Neuronal stem cell (in vitro differentiated cells): ENCODE measurements at regions not wholly inside any gene's neighbourhood (a gene's known extent, or its start where the extent isn't known, plus 50 kb on each side); places are given as distances from the start of the nearest gene placed in this dataset.

Experiments used
- DNase-seq: peaks from one replicate; pipeline ENCODE4 v3.0.0-alpha.2; 2013; ENCODE audit warnings: low spot score
- H2AFZ ChIP-seq: one replicate; pipeline ENCODE4 v1.6.1; 2013; ENCODE audit warnings: mild to moderate bottlenecking, low read length, inconsistent platforms
- H2AK5ac ChIP-seq: 2 replicates; pipeline ENCODE4 v1.6.1; 2013; ENCODE audit warnings: low read depth, mild to moderate bottlenecking, inconsistent platforms, low read length, moderate library complexity, mixed read lengths
- H2BK120ac ChIP-seq: 2 replicates; pipeline ENCODE4 v1.6.1; 2013; ENCODE audit warnings: low read depth, mild to moderate bottlenecking, inconsistent platforms, low read length, moderate library complexity, mixed read lengths
- H2BK12ac ChIP-seq: one replicate; pipeline ENCODE4 v1.6.1; 2013; ENCODE audit warnings: low read length, inconsistent platforms
- H2BK15ac ChIP-seq: 2 replicates; pipeline ENCODE4 v1.6.1; 2013; ENCODE audit warnings: mild to moderate bottlenecking, low read length, inconsistent platforms, mixed read lengths
- H2BK5ac ChIP-seq: one replicate; pipeline ENCODE4 v1.6.1; 2013; ENCODE audit warnings: inconsistent platforms, mild to moderate bottlenecking, low read length, moderate library complexity
- H3K14ac ChIP-seq: one replicate; pipeline ENCODE4 v1.6.1; 2013; ENCODE audit warnings: low read length, inconsistent platforms
- H3K18ac ChIP-seq: 2 replicates; pipeline ENCODE4 v1.6.1; 2013; ENCODE audit warnings: low read length, inconsistent platforms
- H3K23ac ChIP-seq: 2 replicates; pipeline ENCODE4 v1.6.1; 2013; ENCODE audit warnings: low read depth, mild to moderate bottlenecking, mixed read lengths, low read length, inconsistent platforms; ENCODE audit not compliant: poor library complexity
- H3K27ac ChIP-seq: replicated peaks from 3 replicates; pipeline ENCODE4 v1.5.1; 2013; ENCODE audit warnings: low read length, inconsistent platforms
- H3K27me3 ChIP-seq, 3 experiments: 2 replicates each; pipeline ENCODE4 v1.6.1; 2013; ENCODE audit warnings: low read length in 3 of 3, mild to moderate bottlenecking in 2 of 3, inconsistent platforms in 1 of 3, low read depth in 1 of 3, mixed read lengths in 1 of 3, moderate library complexity in 1 of 3; ENCODE audit not compliant: control insufficient read depth in 3 of 3, insufficient read depth in 3 of 3
- H3K36me3 ChIP-seq, 2 donors: replicated peaks in 1 of 2; 2 replicates each; pipeline ENCODE4 v1.6.1; 2013; ENCODE audit warnings: low read length in 2 of 2; ENCODE audit not compliant: control insufficient read depth in 2 of 2, insufficient read depth in 2 of 2
- H3K4ac ChIP-seq: 2 replicates; pipeline ENCODE4 v1.6.1; 2013; ENCODE audit warnings: inconsistent platforms, mild to moderate bottlenecking, low read length, moderate library complexity
- H3K4me1 ChIP-seq, 2 donors: 1 replicate in 1 of 2; 2 replicates in 1 of 2; pipeline ENCODE4 v1.6.1; 2013; ENCODE audit warnings: low read length in 2 of 2, low read depth in 1 of 2; ENCODE audit not compliant: control insufficient read depth in 2 of 2, insufficient read depth in 1 of 2
- H3K4me2 ChIP-seq: one replicate; pipeline ENCODE4 v1.6.1; 2013; ENCODE audit warnings: mild to moderate bottlenecking, low read length, inconsistent platforms; ENCODE audit not compliant: insufficient read depth, poor library complexity, severe bottlenecking
- H3K4me3 ChIP-seq, 2 donors: 2 replicates each; pipeline ENCODE4 v1.5.1; 2013; ENCODE audit warnings: low read length in 2 of 2, mild to moderate bottlenecking in 2 of 2, inconsistent platforms in 1 of 2, moderate library complexity in 1 of 2
- H3K79me1 ChIP-seq: one replicate; pipeline ENCODE4 v1.6.1; 2013; ENCODE audit warnings: low read depth, mild to moderate bottlenecking, inconsistent platforms, low read length, moderate library complexity
- H3K9ac ChIP-seq: one replicate; pipeline ENCODE4 v1.6.1; 2013; ENCODE audit warnings: mild to moderate bottlenecking, low read depth, low read length, inconsistent platforms; ENCODE audit not compliant: poor library complexity
- H3K9me3 ChIP-seq, 2 donors: replicated peaks in 1 of 2; 2 replicates each; pipeline versions ENCODE3 to v1.6.1; 2013; ENCODE audit warnings: low read length in 2 of 2, mild to moderate bottlenecking in 2 of 2, inconsistent platforms in 1 of 2, low read depth in 1 of 2, mixed read lengths in 1 of 2, moderate library complexity in 1 of 2; ENCODE audit not compliant: control insufficient read depth in 2 of 2, insufficient read depth in 1 of 2
- H4K8ac ChIP-seq: one replicate; pipeline ENCODE4 v1.6.1; 2013; ENCODE audit warnings: low read depth, mild to moderate bottlenecking, inconsistent platforms, low read length, moderate library complexity
- H4K91ac ChIP-seq: one replicate; pipeline ENCODE4 v1.6.1; 2013; ENCODE audit warnings: low read length, low read depth, mild to moderate bottlenecking, inconsistent platforms; ENCODE audit not compliant: poor library complexity
- WGBS, 2 donors: extraction: QIAGEN DNeasy Blood & Tissue Kit; methylation state at CpG; one replicate each; pipeline ENCODE4 v1.1.7; 2013; ENCODE audit warnings: missing lambda C conversion rate in 2 of 2, mixed read lengths in 1 of 2; ENCODE audit not compliant: insufficient read length in 2 of 2, insufficient replicate concordance in 1 of 2; ENCODE audit errors: extremely low coverage in 2 of 2; 5-methylcytosine and 5-hydroxymethylcytosine counted together

- no peak overlapping the region for H2AFZ ChIP-seq
- peaks cover 0 to 3% (median 0%) of the 10 kb centered on the region in 3 experiments for H3K27me3 ChIP-seq
Observed at GRCh38 chr3:193943200-193943599, 192.7 kb upstream of the HES1 start.

GRCh38 chr3:193943851-193944517 lies 192.0 kb upstream of the HES1 start:
- H3K27me3 ChIP-seq = peaks cover 0 to 3% (median 0%) of the 10 kb centered on the region in 3 experiments
- H2BK12ac ChIP-seq = no peak overlapping the region
- no peak overlapping the region for H2BK120ac ChIP-seq
- no peak overlapping the region for H3K4me3 ChIP-seq
- peaks cover 28 to 39% of the 10 kb centered on the region in 2 donors for H3K4me1 ChIP-seq
- H3K14ac ChIP-seq = no peak overlapping the region
- H2AK5ac ChIP-seq = no peak overlapping the region
- no peak overlapping the region for H2BK5ac ChIP-seq
- no peak overlapping the region for H4K8ac ChIP-seq
- no peak overlapping the region for H3K27ac ChIP-seq
- no peak overlapping the region for H3K4ac ChIP-seq
- H4K91ac ChIP-seq = no peak overlapping the region
- WGBS, 2 donors = no CpG with 5 or more reads among the region's 18 CpGs
- no peaks in the 10 kb centered on the region for H3K9me3 ChIP-seq
- H3K23ac ChIP-seq = no peak overlapping the region
- H3K9ac ChIP-seq = no peak overlapping the region
- H2BK15ac ChIP-seq = no peak overlapping the region
- H3K36me3 ChIP-seq = no peaks in the 10 kb centered on the region
- no peak overlapping the region for H3K4me2 ChIP-seq
- no peaks in the 10 kb centered on the region for H3K79me1 ChIP-seq
- DNase-seq = peak; percentile 29
- peak overlapping the region; percentile 17 for H2AFZ ChIP-seq
- peak overlapping the region; percentile 12 for H3K18ac ChIP-seq

More at GRCh38 chr3:193943200-193943599, 192.7 kb upstream of the HES1 start:
- no peak overlapping the region for H2BK5ac ChIP-seq
- H3K4ac ChIP-seq = no peak overlapping the region
- H3K4me1 ChIP-seq = peaks cover 35 to 39% of the 10 kb centered on the region in 2 donors
- H2BK15ac ChIP-seq = peak overlapping the region; percentile 20
- no peak overlapping the region for H4K91ac ChIP-seq
- H2BK12ac ChIP-seq = no peak overlapping the region
- no peak overlapping the region for H2BK120ac ChIP-seq
- no peaks in the 10 kb centered on the region for H3K79me1 ChIP-seq
- no peak overlapping the region for H3K14ac ChIP-seq
- no peak overlapping the region for H3K4me3 ChIP-seq
- H2AK5ac ChIP-seq = no peak overlapping the region
- no peak overlapping the region for H3K23ac ChIP-seq
- no peaks in the 10 kb centered on the region for H3K36me3 ChIP-seq
- peak overlapping the region; percentile 36 for H3K18ac ChIP-seq
- no peaks in the 10 kb centered on the region for H3K9me3 ChIP-seq
- no CpG with 5 or more reads among the region's 13 CpGs for WGBS, 2 donors
- H3K27ac ChIP-seq = no peak overlapping the region
- no peak overlapping the region for H3K4me2 ChIP-seq
- H4K8ac ChIP-seq = no peak overlapping the region
- DNase-seq = no peak
- H3K9ac ChIP-seq = no peak overlapping the region

GRCh38 chr3:193944518-193944884 lies 191.4 kb upstream of the HES1 start:
- no peak overlapping the region for H3K4me2 ChIP-seq
- no peak overlapping the region for H3K14ac ChIP-seq
- no peak overlapping the region for H2AK5ac ChIP-seq
- WGBS, 2 donors = no CpG with 5 or more reads among the region's 7 CpGs
- H3K4me1 ChIP-seq = peaks cover 24 to 36% of the 10 kb centered on the region in 2 donors
- H2BK15ac ChIP-seq = no peak overlapping the region
- no peak overlapping the region for H3K27ac ChIP-seq
- H2AFZ ChIP-seq = peak overlapping the region; percentile 17
- no peaks in the 10 kb centered on the region for H3K36me3 ChIP-seq
- H3K18ac ChIP-seq = no peak overlapping the region
- peaks cover 0 to 3% (median 0%) of the 10 kb centered on the region in 3 experiments for H3K27me3 ChIP-seq
- no peak overlapping the region for H2BK5ac ChIP-seq
- H2BK12ac ChIP-seq = no peak overlapping the region
- no peak overlapping the region for H4K8ac ChIP-seq
- H3K4me3 ChIP-seq = no peak overlapping the region
- H3K4ac ChIP-seq = no peak overlapping the region
- H3K23ac ChIP-seq = no peak overlapping the region
- no peak for DNase-seq
- H3K9ac ChIP-seq = no peak overlapping the region
- H3K79me1 ChIP-seq = no peaks in the 10 kb centered on the region
- H4K91ac ChIP-seq = no peak overlapping the region
- no peak overlapping the region for H2BK120ac ChIP-seq
- no peaks in the 10 kb centered on the region for H3K9me3 ChIP-seq

GRCh38 chr3:193945143-193945542 lies 190.8 kb upstream of the HES1 start:
- H3K4ac ChIP-seq = no peak overlapping the region
- WGBS, 2 donors = no CpG with 5 or more reads among the region's 5 CpGs
- no peak overlapping the region for H3K27ac ChIP-seq
- no peaks in the 10 kb centered on the region for H3K9me3 ChIP-seq
- peaks cover 24 to 34% of the 10 kb centered on the region in 2 donors for H3K4me1 ChIP-seq
- H4K91ac ChIP-seq = no peak overlapping the region
- H4K8ac ChIP-seq = no peak overlapping the region
- H3K79me1 ChIP-seq = no peaks in the 10 kb centered on the region
- H3K14ac ChIP-seq = no peak overlapping the region
- no peak overlapping the region for H3K23ac ChIP-seq
- no peak overlapping the region for H2AFZ ChIP-seq
- no peak overlapping the region for H3K9ac ChIP-seq
- H2AK5ac ChIP-seq = no peak overlapping the region
- H2BK5ac ChIP-seq = no peak overlapping the region
- H3K4me3 ChIP-seq = no peak overlapping the region
- DNase-seq = no peak
- no peak overlapping the region for H3K18ac ChIP-seq
- H2BK15ac ChIP-seq = no peak overlapping the region
- no peak overlapping the region for H3K4me2 ChIP-seq
- no peaks in the 10 kb centered on the region for H3K36me3 ChIP-seq
- no peak overlapping the region for H2BK120ac ChIP-seq
- H3K27me3 ChIP-seq = peaks cover 0 to 3% (median 0%) of the 10 kb centered on the region in 3 experiments
- peak overlapping the region; percentile 31 for H2BK12ac ChIP-seq
